GM18502 (cell line): ENCODE measurements at regions not wholly inside any gene's neighbourhood (a gene's known extent, or its start where the extent isn't known, plus 50 kb on each side); places are given as distances from the start of the nearest gene placed in this dataset.

Source experiments
- ATAC-seq: cut with Tn5 transposase; IDR thresholded peaks from one replicate; pipeline ENCODE4 v1.9.1; 2021; ENCODE audit warnings: mild to moderate bottlenecking; ENCODE audit not compliant: unreplicated experiment, poor library complexity

GRCh38 chr9:95634536-95634935, 117.8 kb upstream of the PTCH1 start:
- no peak for ATAC-seq

- ATAC-seq: no peak
These were observed 117.3 kb upstream of the PTCH1 start for GRCh38 chr9:95634114-95634513.

GRCh38 chr9:95629585-95629984, 112.8 kb upstream of the PTCH1 start:
- no peak for ATAC-seq

- no peak for ATAC-seq
These were observed 111.0 kb upstream of the PTCH1 start for GRCh38 chr9:95627802-95628201.

- no peak for ATAC-seq
These were observed 110.3 kb upstream of the PTCH1 start for GRCh38 chr9:95626885-95627558.

GRCh38 chr9:95626341-95626740, 109.6 kb upstream of the PTCH1 start:
- ATAC-seq: no peak

- ATAC-seq: no peak
These were observed 106.9 kb upstream of the PTCH1 start for GRCh38 chr9:95623640-95624039.

GRCh38 chr9:95620722-95621121, 104.0 kb upstream of the PTCH1 start:
- no peak for ATAC-seq

GRCh38 chr9:95620314-95620713, 103.5 kb upstream of the PTCH1 start:
- ATAC-seq: no peak

GRCh38 chr9:95615246-95615645, 98.5 kb upstream of the PTCH1 start:
- ATAC-seq: no peak

- ATAC-seq: no peak
These were observed 96.9 kb upstream of the PTCH1 start for GRCh38 chr9:95613670-95614069.

- no peak for ATAC-seq
These were observed 94.6 kb upstream of the PTCH1 start for GRCh38 chr9:95611354-95611753.

- ATAC-seq: no peak
These were observed 93.4 kb upstream of the PTCH1 start for GRCh38 chr9:95610006-95610785.

GRCh38 chr9:95609426-95609825, 92.7 kb upstream of the PTCH1 start:
- no peak for ATAC-seq

GRCh38 chr9:95608341-95608740, 91.6 kb upstream of the PTCH1 start:
- ATAC-seq: no peak

- no peak for ATAC-seq
These were observed 90.7 kb upstream of the PTCH1 start for GRCh38 chr9:95607507-95607906.

GRCh38 chr9:95606489-95607350, 89.9 kb upstream of the PTCH1 start:
- ATAC-seq: no peak

GRCh38 chr9:95605816-95606488, 89.2 kb upstream of the PTCH1 start:
- no peak for ATAC-seq

GRCh38 chr9:95605101-95605500, 88.3 kb upstream of the PTCH1 start:
- ATAC-seq: no peak

GRCh38 chr9:95598236-95598635, 81.5 kb upstream of the PTCH1 start:
- no peak for ATAC-seq
